A549 (cell line): ENCODE measurements at regions not wholly inside any gene's neighbourhood (a gene's known extent, or its start where the extent isn't known, plus 50 kb on each side); places are given as distances from the start of the nearest gene placed in this dataset.

ENCODE experiments used
- ATAC-seq, 2 experiments: fragments of 200-7000 bp in 1 of 2; fragments of >200 bp in 1 of 2; cut with Nextera tagmentation in 1 of 2; cut with Tn5 transposase in 1 of 2; 3 replicates each; pipeline versions ENCODE4 v1.8.0 to v1.9.1; 2018 to 2020; ENCODE audit warnings: mild to moderate bottlenecking in 1 of 2, moderate library complexity in 1 of 2
- CTCF ChIA-PET: fragments of 300-600 bp; sonication (Branson Sonifier 250); formaldehyde crosslinking; extraction: SDS; loops from one replicate; lab custom pipeline; 2021; ENCODE audit warnings: antibody characterized with exemption, inconsistent platforms; lab: Yijun Ruan, JAX
- POLR2A ChIA-PET: fragments of 350-600 bp; formaldehyde crosslinking; extraction: SDS; loops from one replicate; lab custom pipeline; 2021; ENCODE audit warnings: antibody characterized with exemption, inconsistent platforms; lab: Yijun Ruan, JAX
- DNase-seq, 2 experiments: peaks; one replicate each; pipeline versions ENCODE4 v3.0.0 to v3.0.0-alpha.2; 2011 to 2016; ENCODE audit warnings: low read depth in 1 of 2, low spot score in 1 of 2
- FAIRE-seq: peaks from 2 replicates; lab custom pipeline; 2011; peaks lifted over from hg19 to GRCh38; lab: Jason Lieb, UNC
- H3K27ac ChIP-seq, 2 experiments: fragments of >200 bp; sonication (Bioruptor Twin); formaldehyde crosslinking; 3 replicates each; pipeline ENCODE4 v1.5.1; 2016 to 2017
- H3K4me1 ChIP-seq: fragments of >200 bp; sonication (Bioruptor Twin); formaldehyde crosslinking; 3 replicates; pipeline ENCODE4 v1.6.1; 2016
- H3K4me2 ChIP-seq: fragments of >200 bp; sonication (Bioruptor Twin); formaldehyde crosslinking; 3 replicates; pipeline ENCODE4 v1.6.1; 2016
- H3K4me3 ChIP-seq: fragments of >200 bp; sonication (Bioruptor Twin); formaldehyde crosslinking; 3 replicates; pipeline ENCODE4 v1.5.1; 2016
- H3K9me3 ChIP-seq: fragments of >200 bp; sonication (Bioruptor Twin); formaldehyde crosslinking; 3 replicates; pipeline ENCODE4 v1.6.1; 2016
- BHLHE40 ChIP-seq: IDR thresholded peaks from 2 replicates; pipeline ENCODE4 v1.6.1; 2012; ENCODE audit warnings: low read depth, low read length, inconsistent platforms
- CBX8 ChIP-seq: fragments of 200-600 bp; sonication (generic); IDR thresholded peaks from 2 replicates; pipeline ENCODE4 v1.6.1; 2016
- CHD2 ChIP-seq: fragments of 150-350 bp; IDR thresholded peaks from 2 replicates; pipeline ENCODE4 v1.6.1; 2014; ENCODE audit warnings: low read length; ENCODE audit not compliant: partially characterized antibody
- EHF ChIP-seq: fragments of 250-450 bp; sonication (Bioruptor Pico); IDR thresholded peaks from 2 replicates; pipeline ENCODE4 v1.5.0; 2020; ENCODE audit warnings: mild to moderate bottlenecking
- EP300 ChIP-seq, 2 experiments: fragments of >200 bp; sonication (Bioruptor Twin); formaldehyde crosslinking; IDR thresholded peaks; 2 replicates in 1 of 2; 3 replicates in 1 of 2; pipeline ENCODE4 v1.6.1; 2016 to 2017
- FOSB ChIP-seq: fragments of 250-450 bp; sonication (Bioruptor Pico); IDR thresholded peaks from 2 replicates; pipeline ENCODE4 v1.5.0; 2020; ENCODE audit warnings: mild to moderate bottlenecking, moderate library complexity
- GATA3 ChIP-seq: IDR thresholded peaks from 2 replicates; pipeline ENCODE4 v1.6.1; 2012; ENCODE audit warnings: borderline replicate concordance
- HDAC2 ChIP-seq: fragments of 200-600 bp; sonication (generic); IDR thresholded peaks from 2 replicates; pipeline ENCODE4 v1.6.1; 2016
- HEYL ChIP-seq: fragments of 250-450 bp; sonication (Bioruptor Pico); IDR thresholded peaks from 2 replicates; pipeline ENCODE4 v1.8.0; 2021; ENCODE audit warnings: mild to moderate bottlenecking, moderate library complexity
- KDM1A ChIP-seq: fragments of 200-600 bp; sonication (generic); IDR thresholded peaks from 2 replicates; pipeline ENCODE4 v1.6.1; 2016; ENCODE audit warnings: low read depth, mild to moderate bottlenecking
- MYC ChIP-seq: IDR thresholded peaks from 2 replicates; pipeline ENCODE4 v1.6.1; 2012; ENCODE audit warnings: mild to moderate bottlenecking, inconsistent platforms, low read length, improper control_type of control experiment, borderline replicate concordance
- NPAS2 ChIP-seq: fragments of 250-450 bp; sonication (Bioruptor Pico); IDR thresholded peaks from 2 replicates; pipeline ENCODE4 v1.8.0; 2022; ENCODE audit warnings: mild to moderate bottlenecking, moderate library complexity, borderline replicate concordance
- RARB ChIP-seq: fragments of 250-450 bp; sonication (Bioruptor Pico); IDR thresholded peaks from 2 replicates; pipeline ENCODE4 v1.8.0; 2021; ENCODE audit warnings: mild to moderate bottlenecking, moderate library complexity
- SREBF2 ChIP-seq: fragments of 450-650 bp; IDR thresholded peaks from 2 replicates; pipeline ENCODE4 v1.6.1; 2014; ENCODE audit warnings: mild to moderate bottlenecking, moderate library complexity
- WGBS: methylation state at CpG from one replicate; pipeline ENCODE4 v1.1.6; 2017; ENCODE audit errors: missing lambda C conversion rate; 5-methylcytosine and 5-hydroxymethylcytosine counted together
- TF ChIP-seq, protein P1 (sequence below): fragments of 450-650 bp; IDR thresholded peaks from 2 replicates; pipeline ENCODE4 v1.6.1; 2014; ENCODE audit warnings: antibody characterized with exemption
- TF ChIP-seq, protein P2 (sequence below): fragments of 200-600 bp; sonication (generic); IDR thresholded peaks from 2 replicates; pipeline ENCODE4 v1.6.1; 2016; ENCODE audit warnings: antibody characterized with exemption, mild to moderate bottlenecking, moderate library complexity
- TF ChIP-seq, protein P3 (sequence below): IDR thresholded peaks from 2 replicates; pipeline ENCODE4 v1.6.1; 2012
- TF ChIP-seq, protein P4 (sequence below): IDR thresholded peaks from 2 replicates; pipeline ENCODE4 v1.6.1; 2012; ENCODE audit warnings: low read depth, borderline replicate concordance
- TF ChIP-seq, protein P5 (sequence below): IDR thresholded peaks from 2 replicates; pipeline ENCODE4 v1.6.1; 2012

DNA sequence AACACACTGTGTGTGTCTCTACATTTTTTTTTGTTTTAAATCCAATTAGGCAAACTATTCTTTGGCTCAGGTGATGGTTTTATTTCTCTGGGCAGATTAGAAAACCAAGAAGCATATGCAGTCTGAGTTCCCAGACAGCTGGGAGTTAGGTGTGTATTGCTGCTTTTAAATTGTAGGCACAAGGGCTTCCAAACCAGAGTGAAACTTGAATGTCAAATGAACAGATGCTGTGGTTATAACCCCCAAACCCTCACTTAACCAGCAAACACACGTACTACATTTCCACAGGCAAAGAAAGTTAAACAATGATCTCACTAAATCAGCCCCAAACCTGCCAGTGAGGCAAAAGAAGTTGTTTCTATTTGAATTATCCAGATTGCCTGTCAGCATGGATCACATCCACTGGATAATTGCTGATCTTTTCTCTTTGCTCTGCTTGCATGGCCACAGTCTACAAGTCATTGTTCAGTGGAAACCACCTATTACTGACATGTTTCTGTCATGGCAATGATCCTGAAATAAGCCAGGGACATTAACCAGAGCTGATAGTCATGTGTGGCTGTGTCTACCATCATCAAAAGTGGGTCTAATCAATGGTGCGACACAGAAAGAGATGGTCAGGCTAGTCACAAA is 576.5 kb upstream of the PLXNA2 start (continued):
- no peak for TF ChIP-seq SREBF2
- TF ChIP-seq NPAS2: no peak
- no peak for TF ChIP-seq CBX8
- no peak for TF ChIP-seq BHLHE40

DNA sequence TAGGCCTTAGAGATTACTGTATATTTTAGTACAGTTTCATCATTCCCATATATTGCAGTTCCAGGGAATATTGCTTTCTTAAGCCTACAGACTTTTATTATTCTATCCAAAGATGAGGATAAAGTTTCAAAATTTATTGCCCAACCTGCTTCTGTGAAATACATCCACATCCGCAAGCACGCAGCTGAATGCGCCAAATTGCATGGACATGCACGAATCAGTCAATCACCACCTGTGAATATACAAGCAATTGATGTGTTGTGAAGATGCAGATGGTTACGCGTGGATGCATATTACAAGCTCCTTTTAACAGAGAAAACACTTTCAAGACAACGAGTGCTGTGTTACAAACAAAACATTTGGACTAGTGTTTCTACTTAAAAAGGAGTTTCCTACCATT is 577.8 kb upstream of the PLXNA2 start:
- Histone ChIP-seq H3K9me3 (no peaks in the 10 kb centered on the region), H3K27ac (no peak overlapping the region), H3K4me3 (no peak overlapping the region), H3K4me1 (no peaks in the 10 kb centered on the region), H3K4me2 (no peak overlapping the region)
- FAIRE-seq (no peak), ATAC-seq (no peak), DNase-seq (no peak)
- ChIA-PET CTCF (no interaction called here), POLR2A (no interaction called here)
- no peak for TF ChIP-seq CHD2
- TF ChIP-seq, protein P1, sequence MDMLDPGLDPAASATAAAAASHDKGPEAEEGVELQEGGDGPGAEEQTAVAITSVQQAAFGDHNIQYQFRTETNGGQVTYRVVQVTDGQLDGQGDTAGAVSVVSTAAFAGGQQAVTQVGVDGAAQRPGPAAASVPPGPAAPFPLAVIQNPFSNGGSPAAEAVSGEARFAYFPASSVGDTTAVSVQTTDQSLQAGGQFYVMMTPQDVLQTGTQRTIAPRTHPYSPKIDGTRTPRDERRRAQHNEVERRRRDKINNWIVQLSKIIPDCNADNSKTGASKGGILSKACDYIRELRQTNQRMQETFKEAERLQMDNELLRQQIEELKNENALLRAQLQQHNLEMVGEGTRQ: no peak
- no peak for TF ChIP-seq GATA3
- TF ChIP-seq NPAS2: no peak
- TF ChIP-seq, protein P2, sequence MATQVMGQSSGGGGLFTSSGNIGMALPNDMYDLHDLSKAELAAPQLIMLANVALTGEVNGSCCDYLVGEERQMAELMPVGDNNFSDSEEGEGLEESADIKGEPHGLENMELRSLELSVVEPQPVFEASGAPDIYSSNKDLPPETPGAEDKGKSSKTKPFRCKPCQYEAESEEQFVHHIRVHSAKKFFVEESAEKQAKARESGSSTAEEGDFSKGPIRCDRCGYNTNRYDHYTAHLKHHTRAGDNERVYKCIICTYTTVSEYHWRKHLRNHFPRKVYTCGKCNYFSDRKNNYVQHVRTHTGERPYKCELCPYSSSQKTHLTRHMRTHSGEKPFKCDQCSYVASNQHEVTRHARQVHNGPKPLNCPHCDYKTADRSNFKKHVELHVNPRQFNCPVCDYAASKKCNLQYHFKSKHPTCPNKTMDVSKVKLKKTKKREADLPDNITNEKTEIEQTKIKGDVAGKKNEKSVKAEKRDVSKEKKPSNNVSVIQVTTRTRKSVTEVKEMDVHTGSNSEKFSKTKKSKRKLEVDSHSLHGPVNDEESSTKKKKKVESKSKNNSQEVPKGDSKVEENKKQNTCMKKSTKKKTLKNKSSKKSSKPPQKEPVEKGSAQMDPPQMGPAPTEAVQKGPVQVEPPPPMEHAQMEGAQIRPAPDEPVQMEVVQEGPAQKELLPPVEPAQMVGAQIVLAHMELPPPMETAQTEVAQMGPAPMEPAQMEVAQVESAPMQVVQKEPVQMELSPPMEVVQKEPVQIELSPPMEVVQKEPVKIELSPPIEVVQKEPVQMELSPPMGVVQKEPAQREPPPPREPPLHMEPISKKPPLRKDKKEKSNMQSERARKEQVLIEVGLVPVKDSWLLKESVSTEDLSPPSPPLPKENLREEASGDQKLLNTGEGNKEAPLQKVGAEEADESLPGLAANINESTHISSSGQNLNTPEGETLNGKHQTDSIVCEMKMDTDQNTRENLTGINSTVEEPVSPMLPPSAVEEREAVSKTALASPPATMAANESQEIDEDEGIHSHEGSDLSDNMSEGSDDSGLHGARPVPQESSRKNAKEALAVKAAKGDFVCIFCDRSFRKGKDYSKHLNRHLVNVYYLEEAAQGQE: no peak
- no peak for TF ChIP-seq EP300 (IDR thresholded peaks at IDR 0.05)
- no peak for TF ChIP-seq RARB (CRISPR knock-in tag)
- TF ChIP-seq KDM1A: no peak
- TF ChIP-seq FOSB (CRISPR knock-in tag): no peak
- TF ChIP-seq, protein P3, sequence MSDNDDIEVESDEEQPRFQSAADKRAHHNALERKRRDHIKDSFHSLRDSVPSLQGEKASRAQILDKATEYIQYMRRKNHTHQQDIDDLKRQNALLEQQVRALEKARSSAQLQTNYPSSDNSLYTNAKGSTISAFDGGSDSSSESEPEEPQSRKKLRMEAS: no peak
- no peak for TF ChIP-seq MYC
- TF ChIP-seq HDAC2: no peak
- no peak for TF ChIP-seq HEYL (CRISPR knock-in tag)
- WGBS: 70% methylated on average over 7 of the region's 7 CpGs

DNA sequence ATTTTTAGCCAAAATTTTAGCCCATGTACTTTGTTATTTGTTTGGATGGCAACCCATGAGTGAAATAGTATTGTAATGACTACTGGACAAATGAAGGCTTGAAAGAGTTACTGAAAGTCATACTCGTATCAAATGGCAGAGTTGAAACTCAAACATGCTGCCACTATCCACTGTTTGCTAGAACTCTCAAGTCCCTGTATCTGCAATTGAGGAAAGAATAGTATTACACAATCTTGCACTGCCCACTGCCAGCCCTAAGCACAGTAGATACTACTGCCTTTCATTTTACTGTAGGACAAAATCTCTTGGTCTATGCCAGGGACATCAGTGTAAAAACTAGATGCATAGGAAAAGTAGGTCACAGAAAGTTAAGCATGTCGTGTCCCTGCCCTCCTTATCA is 581.1 kb upstream of the PLXNA2 start:
- no peak for ATAC-seq
- no peak for DNase-seq
- TF ChIP-seq FOSB (CRISPR knock-in tag) (no peak), EHF (CRISPR knock-in tag) (no peak), CHD2 (no peak), KDM1A (no peak)
- TF ChIP-seq, protein P4, sequence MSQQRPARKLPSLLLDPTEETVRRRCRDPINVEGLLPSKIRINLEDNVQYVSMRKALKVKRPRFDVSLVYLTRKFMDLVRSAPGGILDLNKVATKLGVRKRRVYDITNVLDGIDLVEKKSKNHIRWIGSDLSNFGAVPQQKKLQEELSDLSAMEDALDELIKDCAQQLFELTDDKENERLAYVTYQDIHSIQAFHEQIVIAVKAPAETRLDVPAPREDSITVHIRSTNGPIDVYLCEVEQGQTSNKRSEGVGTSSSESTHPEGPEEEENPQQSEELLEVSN: no peak
- TF ChIP-seq, protein P5, sequence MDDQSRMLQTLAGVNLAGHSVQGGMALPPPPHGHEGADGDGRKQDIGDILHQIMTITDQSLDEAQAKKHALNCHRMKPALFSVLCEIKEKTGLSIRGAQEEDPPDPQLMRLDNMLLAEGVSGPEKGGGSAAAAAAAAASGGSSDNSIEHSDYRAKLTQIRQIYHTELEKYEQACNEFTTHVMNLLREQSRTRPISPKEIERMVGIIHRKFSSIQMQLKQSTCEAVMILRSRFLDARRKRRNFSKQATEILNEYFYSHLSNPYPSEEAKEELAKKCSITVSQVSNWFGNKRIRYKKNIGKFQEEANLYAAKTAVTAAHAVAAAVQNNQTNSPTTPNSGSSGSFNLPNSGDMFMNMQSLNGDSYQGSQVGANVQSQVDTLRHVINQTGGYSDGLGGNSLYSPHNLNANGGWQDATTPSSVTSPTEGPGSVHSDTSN: no peak
- Histone ChIP-seq H3K4me1 (no peaks in the 10 kb centered on the region), H3K4me2 (no peak overlapping the region), H3K27ac (no peak overlapping the region), H3K4me3 (no peak overlapping the region), H3K9me3 (no peaks in the 10 kb centered on the region)
- 0% methylated on average over 2 of the region's 2 CpGs for WGBS
- CTCF ChIA-PET: interaction anchor here (0.7 kb wide), 1 partner anchor 362 kb away, joined by 3 read pairs; no protein-coding TSS in a partner anchor
- POLR2A ChIA-PET: no interaction called here
- FAIRE-seq: no peak
